ENCODE measurements at regions not wholly inside any gene's neighbourhood (a gene's known extent, or its start where the extent isn't known, plus 50 kb on each side); places are given as distances from the start of the nearest gene placed in this dataset.

DNA sequence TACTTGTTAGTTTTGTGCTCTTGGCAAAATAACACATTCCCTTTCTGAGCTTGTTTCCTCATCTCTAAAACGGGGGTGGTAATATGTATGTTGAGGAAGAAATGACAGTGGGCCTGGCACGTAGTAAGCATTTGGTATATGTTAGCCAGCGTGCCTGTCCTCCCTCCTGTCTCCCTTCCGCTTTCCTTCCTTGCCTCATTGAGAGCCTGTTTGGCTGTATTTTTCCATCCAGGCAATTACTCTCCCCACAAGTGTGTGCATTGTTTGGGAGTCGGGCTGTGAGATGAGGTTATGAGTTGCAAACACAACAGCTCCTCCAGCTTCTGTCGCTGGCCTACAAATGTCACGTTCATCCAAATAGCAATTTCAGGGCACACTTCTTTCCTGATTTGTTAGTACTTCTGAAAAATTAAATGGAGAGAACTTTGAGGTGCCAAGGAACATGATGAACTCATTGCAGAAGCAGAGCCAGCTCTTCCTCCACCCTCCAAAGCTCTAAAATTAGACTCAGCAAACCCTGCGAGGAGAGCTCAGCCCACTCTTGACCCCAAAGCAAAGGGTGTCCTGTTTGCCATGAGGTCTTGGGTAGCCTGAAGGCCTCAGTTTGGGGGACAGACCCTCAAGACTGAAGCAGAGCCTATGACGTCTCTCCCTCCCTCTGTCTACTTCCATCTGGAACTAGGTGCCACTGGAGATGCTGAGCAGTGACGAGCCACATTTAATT, 50.7 kb upstream of the TOX2 start:
- no peak for DNase-seq
- TF ChIP-seq GATA1 (IDR thresholded peaks at IDR 0.05; ENCODE audit: low read depth, low read length): no peak
- TF ChIP-seq POLR2A (IDR thresholded peaks at IDR 0.05; ENCODE audit: low read length): no peak

DNA sequence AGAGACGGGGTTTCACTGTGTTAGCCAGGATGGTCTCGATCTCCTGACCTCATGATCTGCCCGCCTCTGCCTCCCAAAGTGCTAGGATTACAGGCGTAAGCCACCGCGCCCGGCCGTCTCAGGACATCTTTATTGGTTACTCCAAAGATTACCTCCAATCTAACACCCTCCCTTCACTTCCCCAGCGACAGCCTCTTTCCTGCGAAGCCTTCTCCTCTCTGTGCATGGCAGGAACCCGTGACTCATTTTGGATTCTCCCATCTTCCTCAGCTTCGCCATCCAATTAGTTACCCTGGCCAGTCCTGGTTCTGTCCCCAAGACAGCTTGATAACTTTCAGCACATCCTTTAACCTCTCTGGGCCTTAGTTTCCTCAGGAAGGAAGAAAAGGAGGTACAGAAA, 51.3 kb upstream of the TOX2 start:
- TF ChIP-seq GATA1 (IDR thresholded peaks at IDR 0.05; ENCODE audit: low read depth, low read length): no peak
- TF ChIP-seq POLR2A (IDR thresholded peaks at IDR 0.05; ENCODE audit: low read length): no peak
- DNase-seq: no peak

GRCh38 chr20:43862438-43862837, 52.2 kb upstream of the TOX2 start:
- TF ChIP-seq GATA1 (IDR thresholded peaks at IDR 0.05; ENCODE audit: low read depth, low read length): no peak
- no peak for TF ChIP-seq POLR2A (IDR thresholded peaks at IDR 0.05; ENCODE audit: low read length)
- no peak for DNase-seq

DNA sequence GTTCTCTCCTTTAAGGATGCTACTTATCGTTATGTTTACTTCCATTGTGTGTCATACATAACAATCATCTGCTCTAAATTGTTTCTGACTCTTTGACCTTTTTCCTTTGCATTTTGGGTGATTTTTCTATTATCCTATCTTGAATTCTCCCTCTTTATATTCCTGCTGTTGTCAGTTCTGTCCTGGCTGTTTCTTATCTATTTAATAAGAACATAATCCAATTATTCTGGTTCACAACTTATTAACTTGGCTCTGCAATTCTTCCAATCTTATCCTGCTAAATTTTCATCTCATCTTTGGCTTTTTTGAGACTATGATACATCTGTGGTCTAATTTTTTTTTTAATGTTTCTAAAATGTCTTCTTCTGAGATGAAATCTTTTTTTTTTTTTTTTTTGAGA, 54.7 kb upstream of the TOX2 start:
- no peak for TF ChIP-seq GATA1 (IDR thresholded peaks at IDR 0.05; ENCODE audit: low read depth, low read length)
- TF ChIP-seq POLR2A (IDR thresholded peaks at IDR 0.05; ENCODE audit: low read length): no peak
- no peak for DNase-seq

GRCh38 chr20:43857932-43858331, 56.7 kb upstream of the TOX2 start:
- DNase-seq: no peak
- TF ChIP-seq POLR2A (IDR thresholded peaks at IDR 0.05; ENCODE audit: low read length) (no peak), GATA1 (IDR thresholded peaks at IDR 0.05; ENCODE audit: low read depth, low read length) (no peak)

GRCh38 chr20:43857127-43857526, 57.5 kb upstream of the TOX2 start:
- DNase-seq: no peak
- TF ChIP-seq POLR2A (IDR thresholded peaks at IDR 0.05; ENCODE audit: low read length) (no peak), GATA1 (IDR thresholded peaks at IDR 0.05; ENCODE audit: low read depth, low read length) (no peak)

- DNase-seq: no peak
- TF ChIP-seq POLR2A (IDR thresholded peaks at IDR 0.05; ENCODE audit: low read length): no peak
- no peak for TF ChIP-seq GATA1 (IDR thresholded peaks at IDR 0.05; ENCODE audit: low read depth, low read length)
Observed at GRCh38 chr20:43855803-43856202, 58.8 kb upstream of the TOX2 start.

DNA sequence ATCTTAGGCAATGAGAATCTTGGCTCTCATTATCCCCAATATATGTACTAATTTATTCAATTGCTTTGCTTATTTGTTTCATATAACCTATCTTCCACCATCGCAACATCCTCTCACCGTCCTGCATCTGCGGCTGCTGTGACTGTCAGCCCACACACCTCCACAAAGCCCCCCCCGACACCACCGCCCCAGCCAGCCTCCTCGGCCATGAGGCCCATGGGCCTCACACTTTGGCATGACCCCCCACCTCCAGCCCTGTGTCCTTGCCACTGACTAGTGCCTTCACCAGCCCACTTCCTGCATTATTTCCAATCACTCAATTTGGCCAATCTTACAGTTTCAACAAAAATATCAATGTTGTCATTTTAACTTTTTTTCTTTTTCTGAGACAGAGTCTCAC, 60.7 kb upstream of the TOX2 start:
- DNase-seq: no peak
- no peak for TF ChIP-seq GATA1 (IDR thresholded peaks at IDR 0.05; ENCODE audit: low read depth, low read length)
- TF ChIP-seq POLR2A (IDR thresholded peaks at IDR 0.05; ENCODE audit: low read length): no peak

DNA sequence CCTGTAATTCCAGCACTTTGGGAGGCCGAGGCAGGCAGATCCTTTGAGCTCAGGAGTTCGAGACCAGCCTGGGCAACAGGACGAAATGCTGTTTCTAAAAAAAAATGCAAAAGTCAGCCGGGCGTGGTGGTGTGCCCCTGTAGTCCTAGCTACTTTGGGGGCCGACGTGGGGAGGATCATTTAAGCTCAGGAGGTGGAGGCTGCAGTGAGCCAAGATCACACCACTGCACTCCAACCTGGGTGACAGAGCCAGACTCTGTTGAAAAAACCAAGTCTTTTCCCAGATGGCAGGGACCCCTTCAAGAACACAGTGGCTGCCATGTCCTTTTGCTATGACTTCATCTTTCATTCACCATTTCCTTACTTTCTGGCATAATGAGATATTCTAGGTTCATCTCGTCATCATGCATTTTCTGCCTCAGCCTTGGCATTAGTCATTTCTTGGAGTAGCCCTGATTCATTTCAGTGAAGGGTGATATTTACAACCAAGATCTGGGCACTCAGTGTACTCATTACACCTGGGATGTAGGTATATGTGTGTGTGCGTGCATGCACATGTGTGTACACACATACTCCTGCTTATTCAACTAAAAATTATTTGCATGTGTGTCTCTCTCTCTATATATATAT, 61.4 kb upstream of the TOX2 start:
- DNase-seq: no peak
- no peak for TF ChIP-seq GATA1 (IDR thresholded peaks at IDR 0.05; ENCODE audit: low read depth, low read length)
- TF ChIP-seq POLR2A (IDR thresholded peaks at IDR 0.05; ENCODE audit: low read length): no peak

DNA sequence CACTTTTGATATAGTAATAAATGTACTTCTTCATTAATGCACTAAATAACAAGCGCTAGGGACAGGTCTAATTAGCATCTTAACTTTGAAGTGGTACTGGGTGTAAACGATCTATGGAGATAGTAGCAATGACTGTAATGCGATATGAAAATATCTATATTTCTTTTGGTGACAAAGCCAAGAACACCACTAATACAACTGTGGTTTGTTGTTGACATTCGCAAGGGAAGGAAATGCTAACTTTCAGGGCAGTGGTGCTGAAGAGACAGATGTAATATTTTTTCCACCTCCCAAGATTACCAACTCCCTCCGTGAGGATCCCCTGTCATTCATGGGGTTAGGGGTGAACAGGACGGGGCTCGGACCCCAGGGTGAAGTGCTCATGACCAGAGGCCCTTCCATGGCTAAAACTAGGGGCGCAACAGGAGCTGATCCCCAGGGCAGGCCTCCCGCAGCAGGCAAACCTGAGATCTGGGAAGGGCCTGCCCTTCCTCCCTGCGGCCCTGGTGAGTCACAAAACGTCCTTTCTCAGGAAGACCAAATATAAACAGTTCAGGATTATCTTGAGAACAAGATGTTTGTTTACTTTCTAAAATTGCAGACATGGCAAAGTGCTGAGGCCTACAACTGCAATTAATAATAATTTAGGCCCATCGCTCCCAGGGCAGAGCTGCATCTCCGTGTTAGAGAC, 65.0 kb upstream of the TOX2 start:
- DNase-seq: no peak
- no peak for TF ChIP-seq GATA1 (IDR thresholded peaks at IDR 0.05; ENCODE audit: low read depth, low read length)
- no peak for TF ChIP-seq POLR2A (IDR thresholded peaks at IDR 0.05; ENCODE audit: low read length)

DNA sequence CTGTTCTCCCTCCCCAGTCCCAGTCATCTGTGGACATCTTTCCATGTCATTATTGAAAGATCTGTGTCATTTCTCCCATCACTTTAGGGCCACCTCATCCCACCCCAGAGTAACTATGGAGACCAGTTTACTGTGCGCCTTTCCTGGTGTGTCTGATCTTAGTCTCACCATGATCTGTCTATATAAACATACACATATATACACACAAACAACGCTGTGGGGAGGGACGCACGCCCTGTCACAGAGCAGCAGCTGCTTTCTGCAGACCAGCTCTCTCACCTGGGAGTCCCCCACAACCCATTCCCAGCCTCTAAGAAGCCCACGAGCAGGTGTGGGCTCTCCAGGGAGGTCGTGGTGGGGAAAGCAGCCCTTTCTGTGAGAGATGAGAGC, 68.1 kb upstream of the TOX2 start:
- no peak for DNase-seq
- no peak for TF ChIP-seq GATA1 (IDR thresholded peaks at IDR 0.05; ENCODE audit: low read depth, low read length)

- no peak for TF ChIP-seq POLR2A (IDR thresholded peaks at IDR 0.05; ENCODE audit: low read length)
- TF ChIP-seq GATA1 (IDR thresholded peaks at IDR 0.05; ENCODE audit: low read depth, low read length): no peak
- no peak for DNase-seq
Observed at GRCh38 chr20:43844778-43845614, 69.7 kb upstream of the TOX2 start.

DNA sequence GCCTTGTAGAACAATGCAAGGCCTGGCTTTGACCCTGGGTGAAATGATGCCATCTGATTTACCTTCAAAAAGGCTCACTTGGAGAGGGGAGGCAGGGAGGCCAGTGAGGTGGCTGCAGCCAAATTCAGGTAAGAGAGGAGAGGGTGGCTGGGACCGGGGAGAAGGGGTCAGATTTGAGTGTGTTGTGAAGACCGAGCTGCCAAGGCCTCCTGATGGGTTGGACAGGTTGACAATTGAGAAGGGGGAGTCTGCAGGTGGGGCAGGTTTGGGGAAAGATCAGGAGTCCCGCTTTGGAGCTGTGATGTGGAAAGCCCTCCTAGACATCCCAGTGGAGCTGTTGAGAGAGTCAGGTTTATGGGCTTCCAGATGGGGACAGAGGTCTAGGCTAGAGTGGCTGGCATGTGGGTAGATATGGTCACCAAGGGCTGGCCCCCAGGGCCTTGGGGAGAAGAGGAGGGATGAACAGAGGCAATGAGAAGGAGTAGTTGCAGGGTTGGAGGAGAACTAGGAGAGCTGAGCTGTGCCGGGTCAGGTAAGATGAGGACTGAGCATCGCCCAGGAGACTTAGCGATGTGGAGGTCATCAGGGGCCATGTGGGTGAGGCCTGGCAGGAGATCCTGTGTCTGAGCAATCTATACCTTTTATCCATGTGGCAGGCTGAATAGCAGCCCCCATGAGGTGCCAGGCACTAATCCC, 70.5 kb upstream of the TOX2 start:
- DNase-seq: no peak
- TF ChIP-seq POLR2A (IDR thresholded peaks at IDR 0.05; ENCODE audit: low read length) (no peak), GATA1 (IDR thresholded peaks at IDR 0.05; ENCODE audit: low read depth, low read length) (no peak)
